LNCaP clone FGC (cell line): ENCODE measurements at regions not wholly inside any gene's neighbourhood (a gene's known extent, or its start where the extent isn't known, plus 50 kb on each side); places are given as distances from the start of the nearest gene placed in this dataset.

Source experiments
- DNase-seq: peaks from one replicate; pipeline ENCODE4 v3.0.0-alpha.2; 2011; ENCODE audit warnings: low read depth
- H3K4me3 ChIP-seq: 2 replicates; pipeline ENCODE4 v1.5.1; 2011; ENCODE audit warnings: mild to moderate bottlenecking, low read depth, low read length, control low read depth
- CTCF ChIP-seq: IDR thresholded peaks from 2 replicates; pipeline ENCODE4 v1.5.1; 2012; ENCODE audit warnings: mild to moderate bottlenecking; ENCODE audit not compliant: control insufficient read depth, insufficient read depth; ENCODE audit errors: extremely low read depth

- DNase-seq, result no peak
- no peak overlapping the region for H3K4me3 ChIP-seq
- TF ChIP-seq CTCF, result no peak
These were observed 308.9 kb upstream of the FOXQ1 start for GRCh38 chr6:1002989-1003388.

GRCh38 chr6:1001655-1002349 is 308.9 kb upstream of the EXOC2 start:
- no peak for TF ChIP-seq CTCF
- DNase-seq, result no peak
- H3K4me3 ChIP-seq, result no peak overlapping the region

- H3K4me3 ChIP-seq, result no peak overlapping the region
- no peak for DNase-seq
- no peak for TF ChIP-seq CTCF
These were observed 306.6 kb upstream of the EXOC2 start for GRCh38 chr6:999552-999951.

- no peak overlapping the region for H3K4me3 ChIP-seq
- DNase-seq, result no peak
- no peak for TF ChIP-seq CTCF
These were observed 305.6 kb upstream of the EXOC2 start for GRCh38 chr6:998551-998950.

- DNase-seq, result no peak
- TF ChIP-seq CTCF, result no peak
- H3K4me3 ChIP-seq, result no peak overlapping the region
These were observed 303.4 kb upstream of the EXOC2 start for GRCh38 chr6:996271-996852.

GRCh38 chr6:991192-991591 is 298.3 kb upstream of the EXOC2 start:
- no peak for DNase-seq
- H3K4me3 ChIP-seq, result no peak overlapping the region
- TF ChIP-seq CTCF, result no peak

GRCh38 chr6:984031-984430 is 291.1 kb upstream of the EXOC2 start:
- H3K4me3 ChIP-seq, result no peak overlapping the region
- no peak for DNase-seq
- no peak for TF ChIP-seq CTCF
